SK-N-SH (cell line): ENCODE measurements at regions not wholly inside any gene's neighbourhood (a gene's known extent, or its start where the extent isn't known, plus 50 kb on each side); places are given as distances from the start of the nearest gene placed in this dataset.

Experiments
- CTCF ChIA-PET: fragments of 300-600, 350-600 bp; formaldehyde crosslinking; extraction: SDS; loops from one replicate; lab custom pipeline; 2021; lab: Yijun Ruan, JAX
- POLR2A ChIA-PET: fragments of 350-600 bp; sonication (Branson Sonifier 250); formaldehyde crosslinking; extraction: SDS; loops from one replicate; lab custom pipeline; 2020; ENCODE audit warnings: antibody characterized with exemption, inconsistent platforms; lab: Yijun Ruan, JAX
- DNase-seq: peaks from one replicate; pipeline ENCODE4 v3.0.0; 2012
- H2AFZ ChIP-seq: fragments of 200-600 bp; sonication (generic); 2 replicates; pipeline ENCODE4 v1.8.1; 2016; ENCODE audit warnings: antibody characterized with exemption, mild to moderate bottlenecking, low read depth
- H3F3A ChIP-seq: fragments of 200-600 bp; sonication (generic); replicated peaks from 2 replicates; pipeline ENCODE3; 2016; ENCODE audit warnings: antibody characterized with exemption, mild to moderate bottlenecking; ENCODE audit not compliant: insufficient read depth
- H3K27ac ChIP-seq, 2 experiments: fragments of 200-500 bp in 1 of 2; fragments of 200-600 bp in 1 of 2; sonication (Bioruptor generic) in 1 of 2; sonication (generic), shearing (Covaris generic) in 1 of 2; 2 replicates each; pipeline versions ENCODE4 v1.5.1 to v1.6.1; 2014 to 2016; ENCODE audit warnings: low read depth in 2 of 2, inconsistent platforms in 1 of 2, low read length in 1 of 2, mild to moderate bottlenecking in 1 of 2, mixed read lengths in 1 of 2
- H3K27me3 ChIP-seq: fragments of 200-600 bp; sonication (generic), shearing (Covaris generic); 2 replicates; pipeline ENCODE4 v1.6.1; 2016; ENCODE audit warnings: mixed run types; ENCODE audit not compliant: insufficient read depth
- H3K36me3 ChIP-seq, 2 experiments: fragments of 200-500 bp in 1 of 2; fragments of 200-600 bp in 1 of 2; sonication (Bioruptor generic) in 1 of 2; sonication (generic) in 1 of 2; replicated peaks in 1 of 2; 2 replicates each; pipeline versions ENCODE3 to v1.5.1; 2014 to 2016; ENCODE audit warnings: low read length in 1 of 2, mild to moderate bottlenecking in 1 of 2; ENCODE audit not compliant: insufficient read depth in 2 of 2, control insufficient read depth in 1 of 2
- H3K4me1 ChIP-seq, 2 experiments: fragments of 200-500 bp in 1 of 2; fragments of 200-600 bp in 1 of 2; sonication (Bioruptor generic) in 1 of 2; sonication (generic), shearing (Covaris generic) in 1 of 2; 2 replicates each; pipeline versions ENCODE4 v1.5.1 to v1.6.1; 2014 to 2016; ENCODE audit warnings: low read depth in 1 of 2, low read length in 1 of 2, mixed run types in 1 of 2; ENCODE audit not compliant: insufficient read depth in 2 of 2, control insufficient read depth in 1 of 2
- H3K4me2 ChIP-seq: fragments of 200-600 bp; sonication (generic), shearing (Covaris generic); 2 replicates; pipeline ENCODE4 v1.6.1; 2017; ENCODE audit warnings: mixed run types
- H3K4me3 ChIP-seq, 2 experiments: fragments of 200-500 bp in 1 of 2; fragments of 200-600 bp in 1 of 2; sonication (Bioruptor generic) in 1 of 2; sonication (generic), shearing (Covaris generic) in 1 of 2; 2 replicates each; pipeline versions ENCODE4 v1.5.1 to v1.8.1; 2014 to 2016; ENCODE audit warnings: low read depth in 2 of 2, inconsistent platforms in 1 of 2, low read length in 1 of 2, mild to moderate bottlenecking in 1 of 2, mixed read lengths in 1 of 2, moderate library complexity in 1 of 2
- H3K79me2 ChIP-seq: fragments of 200-600 bp; sonication (generic); 2 replicates; pipeline ENCODE4 v1.8.1; 2017; ENCODE audit warnings: mild to moderate bottlenecking; ENCODE audit not compliant: insufficient read depth
- H3K9ac ChIP-seq: fragments of 200-600 bp; sonication (generic); 2 replicates; pipeline ENCODE4 v1.6.1; 2017; ENCODE audit warnings: mixed run types
- H3K9me2 ChIP-seq: fragments of 200-600 bp; sonication (generic); 2 replicates; pipeline ENCODE4 v1.6.1; 2017; ENCODE audit warnings: mixed run types
- H3K9me3 ChIP-seq: fragments of 200-600 bp; sonication (generic); 2 replicates; pipeline ENCODE4 v1.6.1; 2017; ENCODE audit warnings: mixed run types, mild to moderate bottlenecking, moderate library complexity
- H4K20me1 ChIP-seq: fragments of 200-600 bp; sonication (generic); 2 replicates; pipeline ENCODE4 v1.6.1; 2017; ENCODE audit warnings: mild to moderate bottlenecking, mixed run types; ENCODE audit not compliant: insufficient read depth
- CHD2 ChIP-seq: fragments of 150-350 bp; IDR thresholded peaks from 2 replicates; pipeline ENCODE4 v1.6.1; 2018; ENCODE audit warnings: low read length; ENCODE audit not compliant: partially characterized antibody
- FOXJ3 ChIP-seq: sonication (generic); formaldehyde crosslinking; IDR thresholded peaks from 2 replicates; pipeline ENCODE4 v1.5.1; 2020; ENCODE audit warnings: mild to moderate bottlenecking, missing genetic modification reagents
- FOXM1 ChIP-seq: IDR thresholded peaks from 2 replicates; pipeline ENCODE4 v1.4.0; 2012; ENCODE audit warnings: low read depth, mild to moderate bottlenecking
- GABPA ChIP-seq: IDR thresholded peaks from 2 replicates; pipeline ENCODE4 v1.4.0; 2012; ENCODE audit warnings: low read depth, mild to moderate bottlenecking
- JUND ChIP-seq: IDR thresholded peaks from 2 replicates; pipeline ENCODE4 v1.4.0; 2012
- NFIC ChIP-seq: IDR thresholded peaks from 2 replicates; pipeline ENCODE4 v1.4.0; 2012; ENCODE audit warnings: borderline replicate concordance
- NRF1 ChIP-seq: IDR thresholded peaks from 2 replicates; pipeline ENCODE4 v1.6.1; 2012; ENCODE audit warnings: low read depth, mild to moderate bottlenecking, low read length
- RAD21 ChIP-seq: IDR thresholded peaks from 2 replicates; pipeline ENCODE4 v1.6.1; 2012; ENCODE audit warnings: mild to moderate bottlenecking, low read length
- RCOR1 ChIP-seq: fragments of 150-350 bp; IDR thresholded peaks from 2 replicates; pipeline ENCODE4 v1.6.1; 2017; ENCODE audit warnings: antibody characterized with exemption, low read length
- RXRA ChIP-seq: IDR thresholded peaks from 2 replicates; pipeline ENCODE4 v1.4.0; 2012; ENCODE audit warnings: low read depth, mild to moderate bottlenecking, borderline replicate concordance
- SIN3A ChIP-seq: IDR thresholded peaks from 2 replicates; pipeline ENCODE4 v1.6.1; 2012; ENCODE audit warnings: low read depth, mild to moderate bottlenecking, low read length, moderate library complexity, borderline replicate concordance
- SMC3 ChIP-seq: IDR thresholded peaks from 2 replicates; pipeline ENCODE4 v1.6.1; 2012; ENCODE audit warnings: low read depth, low read length, improper control_type of control experiment
- TCF12 ChIP-seq: IDR thresholded peaks from 2 replicates; pipeline ENCODE4 v1.4.0; 2012
- TEAD4 ChIP-seq: IDR thresholded peaks from 2 replicates; pipeline ENCODE4 v1.4.0; 2012; ENCODE audit warnings: mild to moderate bottlenecking, borderline replicate concordance; ENCODE audit not compliant: insufficient read depth
- YY1 ChIP-seq: IDR thresholded peaks from 2 replicates; pipeline ENCODE4 v1.4.0; 2012; ENCODE audit warnings: low read depth, mild to moderate bottlenecking
- WGBS: methylation state at CpG from one replicate; pipeline ENCODE4 v1.1.6; 2017; ENCODE audit warnings: low lambda C conversion rate; 5-methylcytosine and 5-hydroxymethylcytosine counted together
- TF ChIP-seq, protein P1 (sequence below): fragments of 200-600 bp; sonication (generic); IDR thresholded peaks from 2 replicates; pipeline ENCODE4 v1.6.1; 2017; ENCODE audit warnings: antibody characterized with exemption, mild to moderate bottlenecking, moderate library complexity
- TF ChIP-seq, protein P2 (sequence below): fragments of 150-350 bp; IDR thresholded peaks from 2 replicates; pipeline ENCODE4 v1.6.1; 2016; ENCODE audit warnings: mild to moderate bottlenecking, low read depth, low read length
- TF ChIP-seq, protein P3 (sequence below): fragments of 150-350 bp; IDR thresholded peaks from 2 replicates; pipeline ENCODE4 v1.6.1; 2017; ENCODE audit warnings: antibody characterized with exemption, low read length, low read depth, borderline replicate concordance
- TF ChIP-seq, protein P4 (sequence below): IDR thresholded peaks from 2 replicates; pipeline ENCODE4; 2012

DNA sequence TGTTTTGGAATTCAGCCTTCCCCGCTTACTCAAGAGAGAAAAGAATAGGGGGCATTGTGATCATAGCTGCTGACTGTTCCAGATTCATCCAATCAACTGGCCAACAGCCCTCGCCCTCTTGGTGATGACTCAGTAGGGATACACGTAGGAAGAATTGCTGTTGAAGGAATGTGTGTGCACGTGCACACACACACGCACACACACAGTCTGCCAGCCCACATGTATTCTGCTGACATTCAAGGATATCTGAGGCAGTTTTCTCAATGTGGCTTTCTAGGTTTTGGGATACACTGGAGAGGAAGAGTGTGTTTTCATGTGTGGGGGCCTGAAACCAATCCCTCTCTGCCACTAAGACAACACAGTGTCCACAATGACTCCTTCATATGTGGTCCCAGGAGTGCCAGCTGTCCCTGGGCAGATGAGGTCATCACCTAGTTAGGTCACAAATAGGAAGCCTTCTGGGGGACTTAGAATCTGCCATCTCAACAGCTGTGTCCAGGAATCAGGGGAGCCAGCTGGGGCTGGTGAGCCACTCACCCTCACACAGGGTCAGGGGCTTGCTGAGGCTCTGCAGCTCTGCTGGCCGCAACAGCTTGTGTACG lies 352.6 kb downstream of the SS18 start (continued):
- TF ChIP-seq, protein P1, sequence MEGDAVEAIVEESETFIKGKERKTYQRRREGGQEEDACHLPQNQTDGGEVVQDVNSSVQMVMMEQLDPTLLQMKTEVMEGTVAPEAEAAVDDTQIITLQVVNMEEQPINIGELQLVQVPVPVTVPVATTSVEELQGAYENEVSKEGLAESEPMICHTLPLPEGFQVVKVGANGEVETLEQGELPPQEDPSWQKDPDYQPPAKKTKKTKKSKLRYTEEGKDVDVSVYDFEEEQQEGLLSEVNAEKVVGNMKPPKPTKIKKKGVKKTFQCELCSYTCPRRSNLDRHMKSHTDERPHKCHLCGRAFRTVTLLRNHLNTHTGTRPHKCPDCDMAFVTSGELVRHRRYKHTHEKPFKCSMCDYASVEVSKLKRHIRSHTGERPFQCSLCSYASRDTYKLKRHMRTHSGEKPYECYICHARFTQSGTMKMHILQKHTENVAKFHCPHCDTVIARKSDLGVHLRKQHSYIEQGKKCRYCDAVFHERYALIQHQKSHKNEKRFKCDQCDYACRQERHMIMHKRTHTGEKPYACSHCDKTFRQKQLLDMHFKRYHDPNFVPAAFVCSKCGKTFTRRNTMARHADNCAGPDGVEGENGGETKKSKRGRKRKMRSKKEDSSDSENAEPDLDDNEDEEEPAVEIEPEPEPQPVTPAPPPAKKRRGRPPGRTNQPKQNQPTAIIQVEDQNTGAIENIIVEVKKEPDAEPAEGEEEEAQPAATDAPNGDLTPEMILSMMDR: no peak
- TF ChIP-seq FOXM1: no peak
- no peak for TF ChIP-seq CHD2
- TF ChIP-seq SIN3A: no peak
- 0 out of 2 replicates have a peak, but pooled peaks have one; percentile 25 for TF ChIP-seq RXRA
- no peak for TF ChIP-seq NRF1
- TF ChIP-seq YY1: no peak
- peak; percentile 32; the same call in 1 of the 2 replicates for TF ChIP-seq NFIC
- TF ChIP-seq RAD21: no peak
- TF ChIP-seq FOXJ3 (CRISPR knock-in tag): no peak
- TF ChIP-seq JUND: peak; percentile 83
- TF ChIP-seq, protein P2, sequence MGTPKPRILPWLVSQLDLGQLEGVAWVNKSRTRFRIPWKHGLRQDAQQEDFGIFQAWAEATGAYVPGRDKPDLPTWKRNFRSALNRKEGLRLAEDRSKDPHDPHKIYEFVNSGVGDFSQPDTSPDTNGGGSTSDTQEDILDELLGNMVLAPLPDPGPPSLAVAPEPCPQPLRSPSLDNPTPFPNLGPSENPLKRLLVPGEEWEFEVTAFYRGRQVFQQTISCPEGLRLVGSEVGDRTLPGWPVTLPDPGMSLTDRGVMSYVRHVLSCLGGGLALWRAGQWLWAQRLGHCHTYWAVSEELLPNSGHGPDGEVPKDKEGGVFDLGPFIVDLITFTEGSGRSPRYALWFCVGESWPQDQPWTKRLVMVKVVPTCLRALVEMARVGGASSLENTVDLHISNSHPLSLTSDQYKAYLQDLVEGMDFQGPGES: no peak
- TF ChIP-seq TEAD4: peak; percentile 71; the same call in 1 of the 2 replicates
- TF ChIP-seq, protein P3, sequence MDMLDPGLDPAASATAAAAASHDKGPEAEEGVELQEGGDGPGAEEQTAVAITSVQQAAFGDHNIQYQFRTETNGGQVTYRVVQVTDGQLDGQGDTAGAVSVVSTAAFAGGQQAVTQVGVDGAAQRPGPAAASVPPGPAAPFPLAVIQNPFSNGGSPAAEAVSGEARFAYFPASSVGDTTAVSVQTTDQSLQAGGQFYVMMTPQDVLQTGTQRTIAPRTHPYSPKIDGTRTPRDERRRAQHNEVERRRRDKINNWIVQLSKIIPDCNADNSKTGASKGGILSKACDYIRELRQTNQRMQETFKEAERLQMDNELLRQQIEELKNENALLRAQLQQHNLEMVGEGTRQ: no peak
- TF ChIP-seq SMC3: no peak
- TF ChIP-seq, protein P4, sequence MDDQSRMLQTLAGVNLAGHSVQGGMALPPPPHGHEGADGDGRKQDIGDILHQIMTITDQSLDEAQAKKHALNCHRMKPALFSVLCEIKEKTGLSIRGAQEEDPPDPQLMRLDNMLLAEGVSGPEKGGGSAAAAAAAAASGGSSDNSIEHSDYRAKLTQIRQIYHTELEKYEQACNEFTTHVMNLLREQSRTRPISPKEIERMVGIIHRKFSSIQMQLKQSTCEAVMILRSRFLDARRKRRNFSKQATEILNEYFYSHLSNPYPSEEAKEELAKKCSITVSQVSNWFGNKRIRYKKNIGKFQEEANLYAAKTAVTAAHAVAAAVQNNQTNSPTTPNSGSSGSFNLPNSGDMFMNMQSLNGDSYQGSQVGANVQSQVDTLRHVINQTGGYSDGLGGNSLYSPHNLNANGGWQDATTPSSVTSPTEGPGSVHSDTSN: peak; percentile 36; the same call in 1 of the 2 replicates
- no peak for TF ChIP-seq GABPA
- TF ChIP-seq TCF12: peak; percentile 82
- TF ChIP-seq RCOR1: no peak

DNA sequence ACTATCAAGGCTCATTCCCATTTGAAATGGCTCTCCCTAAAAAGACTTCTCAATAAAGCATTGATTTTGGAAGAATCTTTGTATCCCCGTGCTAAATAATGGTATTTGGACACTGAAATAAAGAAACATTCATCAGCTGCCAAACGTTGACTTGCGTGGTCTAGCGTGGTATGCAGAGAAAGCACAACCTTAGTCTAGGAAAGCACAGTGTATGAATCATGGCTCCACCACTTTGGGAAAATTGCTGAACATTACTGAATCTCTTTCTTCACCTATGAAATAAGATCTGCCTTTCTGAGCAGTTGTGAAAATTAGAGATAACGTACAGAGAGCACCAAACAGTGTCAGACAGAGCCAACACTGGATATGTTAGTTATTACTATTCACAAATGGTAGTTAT lies 353.9 kb downstream of the SS18 start:
- H3K9ac ChIP-seq: no peak overlapping the region
- no peaks in the 10 kb centered on the region for H3K9me3 ChIP-seq
- H3K27ac ChIP-seq: no peak overlapping the region
- 82% methylated on average over 5 of the region's 5 CpGs for WGBS
- no peaks in the 10 kb centered on the region for H3F3A ChIP-seq
- no peaks in the 10 kb centered on the region for H3K36me3 ChIP-seq
- DNase-seq: no peak
- H3K4me3 ChIP-seq: no peak overlapping the region
- no peaks in the 10 kb centered on the region for H4K20me1 ChIP-seq
- no peak overlapping the region for H3K4me2 ChIP-seq
- POLR2A ChIA-PET: no interaction called here
- H3K27me3 ChIP-seq: no peaks in the 10 kb centered on the region
- TF ChIP-seq YY1: no peak
- no peaks in the 10 kb centered on the region for H3K79me2 ChIP-seq
- CTCF ChIA-PET: no interaction called here
- H2AFZ ChIP-seq: no peak overlapping the region
- peaks cover 0 to 2% of the 10 kb centered on the region in 2 experiments; a peak in 1 of 4 replicates for H3K4me1 ChIP-seq
- no peaks in the 10 kb centered on the region for H3K9me2 ChIP-seq
